ENCODE measurements at regions not wholly inside any gene's neighbourhood (a gene's known extent, or its start where the extent isn't known, plus 50 kb on each side); places are given as distances from the start of the nearest gene placed in this dataset.

DNA sequence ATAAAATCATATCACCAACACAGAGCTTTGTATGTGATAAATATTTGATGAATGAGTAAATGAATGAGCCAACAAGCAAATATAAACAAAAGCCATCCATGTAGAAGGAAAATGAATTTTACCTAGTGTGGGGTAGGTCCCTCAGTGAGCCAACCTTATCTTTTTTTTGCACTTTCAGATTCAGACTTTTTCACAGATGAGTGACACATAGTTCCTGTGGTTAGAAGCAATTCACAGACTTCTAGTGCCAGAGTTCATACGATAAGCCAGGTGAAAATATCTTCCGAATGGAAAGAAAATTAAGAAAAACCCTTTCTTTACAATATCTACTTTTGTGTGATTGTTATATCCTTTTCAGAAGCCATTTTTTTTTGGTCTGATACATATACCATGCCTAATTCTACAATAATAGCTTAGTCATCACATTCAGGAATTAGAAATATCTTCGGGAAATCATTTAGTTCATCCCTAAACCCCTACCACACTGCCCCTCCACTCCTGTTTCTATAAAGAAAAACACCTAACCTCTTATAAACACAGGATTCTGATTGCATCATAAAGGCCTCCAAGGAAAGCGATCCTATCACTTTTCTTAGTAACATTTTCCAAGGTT lies 82.7 kb upstream of the CNR1 start:
- DNase-seq (ENCODE audit: low read depth, low spot score) = no peak

DNA sequence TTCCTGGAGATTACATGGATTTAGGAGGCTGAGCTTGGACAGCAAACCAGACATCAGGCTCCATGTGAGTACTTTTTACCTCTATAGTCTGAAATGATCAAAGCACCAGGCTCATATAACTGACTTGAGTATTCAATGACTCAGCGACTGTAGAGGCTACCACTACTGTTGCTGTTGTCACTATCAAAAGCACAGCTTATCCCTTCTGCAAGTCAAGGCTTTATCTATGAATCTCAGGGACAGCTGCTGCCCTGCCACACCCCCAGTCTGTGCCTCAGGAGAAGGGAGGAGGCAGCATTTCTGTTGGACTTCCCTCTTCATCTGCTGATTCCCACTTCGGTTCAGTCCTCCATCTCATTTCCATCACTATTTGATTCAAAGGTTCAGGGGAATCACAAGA lies 80.5 kb upstream of the CNR1 start:
- no peak for DNase-seq (ENCODE audit: low read depth, low spot score)

DNA sequence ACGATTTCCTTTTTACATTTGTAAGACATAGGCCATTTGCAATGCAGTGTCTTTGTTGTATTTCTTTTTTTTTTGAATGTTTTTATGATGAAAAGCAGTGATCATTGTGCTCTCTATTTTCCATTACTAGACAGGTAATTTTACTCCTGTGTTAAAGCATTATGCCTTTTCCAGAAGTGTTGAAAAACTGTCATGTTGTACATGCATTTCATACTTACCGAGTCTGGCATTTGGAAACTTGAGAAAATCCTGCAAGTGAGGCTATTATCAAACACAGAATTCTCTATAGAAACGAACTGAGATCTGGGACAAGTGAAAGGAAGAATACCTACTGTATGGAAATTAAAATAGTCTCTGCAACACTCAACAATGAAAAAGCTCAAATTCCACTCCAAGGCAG lies 78.6 kb upstream of the CNR1 start:
- no peak for DNase-seq (ENCODE audit: low read depth, low spot score)

DNA sequence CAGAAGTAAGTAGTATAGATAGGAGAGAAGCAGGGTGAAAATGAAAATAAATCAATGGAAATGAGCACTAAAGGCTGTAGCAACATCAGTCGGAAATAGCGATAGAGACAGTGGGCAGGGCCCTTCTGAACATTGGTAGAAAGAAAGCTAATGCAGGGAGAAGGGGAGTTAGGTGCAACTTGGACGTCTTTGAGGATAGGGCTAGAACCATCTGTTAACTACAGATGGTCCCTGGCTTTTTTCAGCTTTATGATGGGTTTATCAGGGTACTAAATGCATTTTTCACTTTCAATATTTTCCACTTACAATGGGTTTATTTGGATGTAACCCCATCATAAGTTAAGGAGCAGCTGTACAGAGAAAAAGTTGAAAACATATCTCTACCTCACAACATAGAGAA lies 72.8 kb upstream of the CNR1 start:
- DNase-seq (ENCODE audit: low read depth, low spot score) = no peak

DNA sequence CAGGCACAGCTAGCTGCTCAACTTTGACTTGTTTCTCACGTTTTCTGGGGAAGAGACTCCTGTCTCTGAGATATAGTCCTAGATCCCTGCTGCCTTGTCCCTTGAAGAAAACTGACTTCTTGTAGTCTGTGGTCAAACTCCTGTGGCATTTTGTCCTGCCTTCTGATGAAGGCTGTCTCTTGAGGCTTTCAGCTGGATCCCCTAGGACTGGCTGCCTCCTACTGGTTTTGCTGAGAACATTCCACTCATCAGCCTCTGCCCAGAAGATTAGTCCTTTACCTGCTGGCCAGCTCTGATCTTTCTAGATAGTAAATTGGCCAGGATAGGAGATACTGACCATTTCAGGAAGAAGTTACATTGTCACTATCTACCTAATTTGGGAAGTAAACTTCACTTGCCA lies 71.9 kb upstream of the CNR1 start:
- DNase-seq (ENCODE audit: low read depth, low spot score) = no peak

DNA sequence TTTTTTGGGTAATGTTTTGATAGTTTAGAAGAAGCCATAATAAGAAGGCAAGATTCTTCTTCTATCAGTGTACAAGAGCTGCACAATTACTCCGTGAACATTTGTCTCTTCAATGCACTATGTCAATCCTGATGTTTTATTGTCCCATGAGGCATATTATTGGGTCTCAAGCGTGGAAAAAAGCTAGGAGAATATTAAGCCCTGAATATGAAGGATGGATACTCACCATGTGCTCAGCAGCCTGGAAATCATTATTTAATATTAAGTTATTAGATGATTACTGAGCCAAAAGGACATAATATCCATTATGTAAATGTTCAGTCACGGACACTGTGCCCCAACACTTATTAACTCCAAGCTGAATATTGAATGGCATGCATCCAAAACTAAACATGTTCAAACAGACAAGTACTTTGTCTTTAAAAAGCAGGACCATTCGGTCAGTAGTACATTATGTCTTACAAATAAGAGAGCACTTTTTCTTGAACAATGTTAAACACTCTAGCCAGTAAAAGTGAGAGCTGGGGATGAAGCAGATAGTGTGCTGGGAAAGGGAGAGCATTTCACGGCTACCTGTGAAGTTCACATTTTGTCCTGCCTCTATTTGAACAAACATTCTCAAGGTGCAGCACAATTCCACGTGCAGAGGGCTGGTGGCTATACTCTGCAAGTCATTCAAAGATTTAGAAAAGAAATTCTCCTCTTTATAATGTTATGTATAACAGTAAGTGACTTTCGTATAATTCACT lies 70.6 kb upstream of the CNR1 start:
- DNase-seq (ENCODE audit: low read depth, low spot score) = no peak

DNA sequence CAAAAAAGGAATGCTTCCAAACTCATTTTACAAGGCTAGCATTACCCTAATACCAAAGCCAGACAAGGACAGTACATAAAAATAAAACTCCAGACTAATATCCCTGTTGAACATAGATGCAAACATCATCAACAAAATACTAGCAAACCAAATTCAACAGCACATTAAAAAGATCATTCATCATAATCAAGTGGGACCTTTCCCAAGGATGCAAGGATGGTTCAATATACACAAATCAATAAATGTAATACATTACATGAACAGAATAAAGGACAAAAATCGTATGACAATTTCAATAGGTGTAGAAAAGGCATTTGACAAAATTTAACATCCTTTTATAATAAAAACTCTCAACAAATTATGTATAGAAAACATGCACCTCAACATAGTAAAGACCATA lies 66.6 kb upstream of the CNR1 start:
- no peak for DNase-seq (ENCODE audit: low read depth, low spot score)

DNA sequence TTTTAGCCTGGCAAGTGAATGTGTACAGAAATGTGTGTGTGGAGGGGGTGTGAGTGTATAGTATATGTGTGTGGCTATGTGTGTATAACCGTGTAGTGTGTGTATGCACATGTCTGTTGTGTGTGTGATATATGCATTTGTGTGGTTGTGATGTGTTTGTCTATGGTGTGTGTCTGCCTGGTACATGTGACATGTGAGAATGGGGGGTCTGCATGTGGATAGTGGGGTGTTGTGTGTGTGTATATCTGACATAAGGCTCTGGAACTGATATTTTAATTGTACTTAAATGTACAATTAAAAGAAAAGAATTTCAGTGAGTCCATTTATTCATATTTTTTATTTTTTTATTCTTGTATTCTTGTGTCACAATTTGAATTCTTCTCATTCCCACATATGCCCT lies 57.2 kb upstream of the CNR1 start:
- no peak for DNase-seq (ENCODE audit: low read depth, low spot score)

DNA sequence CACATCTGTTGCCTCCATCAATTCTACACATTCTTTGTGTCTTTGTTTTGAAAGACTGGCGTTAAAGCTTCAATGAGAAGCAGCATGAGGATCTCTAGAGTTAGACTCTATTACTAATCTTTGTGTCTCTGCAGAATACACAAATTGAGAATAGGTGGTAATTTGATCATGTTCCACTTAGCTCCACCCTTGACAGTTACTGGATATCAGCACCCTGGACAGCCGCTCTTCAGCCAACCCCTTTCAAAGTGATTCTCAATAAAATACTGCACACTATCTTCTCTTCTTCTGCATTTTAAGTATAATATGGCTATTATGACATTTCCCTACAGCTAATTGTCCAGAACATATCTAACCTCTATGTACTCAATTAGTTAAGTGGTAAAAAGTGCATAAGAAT lies 54.3 kb upstream of the CNR1 start:
- DNase-seq (ENCODE audit: low read depth, low spot score) = no peak

DNA sequence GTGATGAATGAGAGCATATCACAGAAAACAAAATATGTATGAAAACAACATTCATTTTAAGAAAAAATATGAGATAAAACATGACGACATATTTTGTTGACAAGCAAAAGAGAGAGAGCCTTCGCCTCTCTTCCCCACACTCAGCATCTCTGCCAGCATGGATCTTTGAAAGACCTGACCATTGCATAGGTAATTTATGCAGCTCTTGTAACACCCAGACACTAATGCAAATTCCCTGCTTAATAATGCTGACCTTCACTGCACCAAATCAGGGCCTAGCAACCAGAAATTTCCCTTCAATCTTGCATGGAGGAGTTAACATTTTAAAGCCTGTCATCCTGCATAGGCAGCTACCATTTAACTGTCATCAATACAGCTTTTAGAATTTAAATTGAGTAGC lies 50.0 kb upstream of the CNR1 start:
- no peak for DNase-seq (ENCODE audit: low read depth, low spot score)

Data from smooth muscle cell of the brain vasculature (primary cell).